ENCODE measurements at regions not wholly inside any gene's neighbourhood (a gene's known extent, or its start where the extent isn't known, plus 50 kb on each side); places are given as distances from the start of the nearest gene placed in this dataset.
A peak's percentile ranks its signal among the peaks of the same experiment; 100 is the strongest.

- DNase-seq (ENCODE audit: extremely low spot score in 2 of 2) = no peak
- intact Hi-C loops (cut with DNase I) = no loop called here
- Histone ChIP-seq H3K27ac (no peak overlapping the region), H3K4me1 (peaks cover 22% of the 10 kb centered on the region), H3K9me3 (no peaks in the 10 kb centered on the region), H3K27me3 (no peaks in the 10 kb centered on the region), H3K4me3 (no peak overlapping the region), H3K36me3 (no peaks in the 10 kb centered on the region)
- TF ChIP-seq CTCF (IDR thresholded peaks at IDR 0.05) = no peak
- no peak for TF ChIP-seq POLR2A (IDR thresholded peaks at IDR 0.05)
- TF ChIP-seq POLR2AphosphoS5 (IDR thresholded peaks at IDR 0.05; ENCODE audit: insufficient read depth in 1 of 2, low read depth in 1 of 2) = no peak
Measured at GRCh38 chr2:238698072-238698352, 149.9 kb upstream of the TWIST2 start.

- TF ChIP-seq POLR2A (IDR thresholded peaks at IDR 0.05) (no peak), CTCF (IDR thresholded peaks at IDR 0.05) (no peak), POLR2AphosphoS5 (IDR thresholded peaks at IDR 0.05; ENCODE audit: insufficient read depth in 1 of 2, low read depth in 1 of 2) (no peak)
- Histone ChIP-seq H3K4me3 (no peak overlapping the region), H3K9me3 (no peaks in the 10 kb centered on the region), H3K36me3 (no peaks in the 10 kb centered on the region), H3K27ac (no peak overlapping the region), H3K4me1 (peaks cover 22% of the 10 kb centered on the region), H3K27me3 (no peaks in the 10 kb centered on the region)
- intact Hi-C loops (cut with DNase I) = no loop called here
- DNase-seq (ENCODE audit: extremely low spot score in 2 of 2) = peak in 1 of 2 donors; percentile 67
Measured at GRCh38 chr2:238698451-238699306, 149.2 kb upstream of the TWIST2 start.

DNA sequence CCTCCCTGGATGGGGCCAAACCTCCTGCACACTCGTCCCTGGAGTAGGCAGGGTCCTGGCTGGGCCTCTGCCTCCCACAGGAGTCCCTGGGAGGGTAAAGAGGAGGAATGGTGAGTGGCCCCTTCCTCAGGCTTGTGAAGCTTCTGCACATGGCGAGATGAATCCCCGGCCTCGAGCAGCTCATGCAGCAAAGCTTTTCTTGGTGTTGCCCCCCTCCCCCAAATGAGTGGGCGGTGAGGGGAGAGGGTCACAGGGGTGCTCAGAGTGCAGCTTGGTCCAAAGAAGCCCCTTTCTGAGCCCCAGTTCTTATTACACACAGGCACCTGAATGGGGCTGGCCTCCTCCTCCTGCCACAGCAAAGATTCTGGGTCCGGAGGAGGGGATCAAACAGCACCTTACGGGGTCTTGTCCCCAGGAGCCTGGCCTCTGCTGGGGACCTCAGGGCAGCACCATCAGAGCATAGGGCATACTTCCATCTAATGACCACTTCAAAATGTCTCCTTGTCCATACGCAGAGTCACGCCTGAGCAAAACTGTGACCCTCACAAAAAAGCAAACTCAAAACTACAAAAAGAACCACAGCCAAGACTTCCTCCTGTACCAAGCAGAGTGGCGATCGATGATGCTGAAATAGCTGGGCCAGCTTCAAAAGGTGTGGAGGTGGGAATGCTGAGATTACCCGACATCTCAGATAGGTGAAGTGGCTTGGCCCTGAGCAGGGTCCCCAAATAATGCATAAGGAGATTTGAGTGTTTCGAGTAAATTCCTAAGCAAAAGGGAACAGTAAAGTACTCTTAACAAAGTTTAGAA lies 148.4 kb upstream of the TWIST2 start:
- H3K4me3 ChIP-seq = no peak overlapping the region
- TF ChIP-seq CTCF (IDR thresholded peaks at IDR 0.05) = no peak
- TF ChIP-seq POLR2A (IDR thresholded peaks at IDR 0.05) = no peak
- H3K4me1 ChIP-seq = peaks cover 22% of the 10 kb centered on the region
- H3K27me3 ChIP-seq = no peaks in the 10 kb centered on the region
- H3K36me3 ChIP-seq = no peaks in the 10 kb centered on the region
- DNase-seq (ENCODE audit: extremely low spot score in 2 of 2) = peak in 1 of 2 donors; percentile 67
- H3K27ac ChIP-seq = no peak overlapping the region
- H3K9me3 ChIP-seq = no peaks in the 10 kb centered on the region
- intact Hi-C loops (cut with DNase I) = no loop called here

DNA sequence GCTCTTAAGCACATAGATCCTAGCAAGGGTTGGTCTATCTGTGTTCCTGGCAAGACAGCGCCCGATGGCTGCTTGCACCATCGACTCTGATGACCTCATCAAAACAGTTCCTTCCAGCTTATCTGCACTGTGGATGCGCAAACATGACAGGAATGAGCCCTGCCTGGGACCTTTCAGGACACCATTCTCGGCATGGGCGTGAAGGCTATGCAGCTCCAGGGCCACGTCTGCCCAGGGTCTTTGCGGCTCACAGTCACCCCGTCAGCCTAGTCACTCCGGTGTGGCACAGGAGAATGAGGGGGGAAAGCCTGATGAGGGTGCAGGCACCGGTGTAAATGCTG lies 147.8 kb upstream of the TWIST2 start:
- TF ChIP-seq CTCF (IDR thresholded peaks at IDR 0.05) (no peak), POLR2A (IDR thresholded peaks at IDR 0.05) (no peak), POLR2AphosphoS5 (IDR thresholded peaks at IDR 0.05; ENCODE audit: insufficient read depth in 1 of 2, low read depth in 1 of 2) (no peak)
- Histone ChIP-seq H3K9me3 (no peaks in the 10 kb centered on the region), H3K4me3 (no peak overlapping the region), H3K4me1 (peaks cover 16% of the 10 kb centered on the region), H3K36me3 (no peaks in the 10 kb centered on the region), H3K27me3 (no peaks in the 10 kb centered on the region), H3K27ac (no peak overlapping the region)
- peak in 1 of 2 donors; percentile 79 for DNase-seq (ENCODE audit: extremely low spot score in 2 of 2)
- intact Hi-C loops (cut with DNase I) = no loop called here

All from vagina (tissue), 2 donors.